WI38 (cell line): ENCODE measurements at regions not wholly inside any gene's neighbourhood (a gene's known extent, or its start where the extent isn't known, plus 50 kb on each side); places are given as distances from the start of the nearest gene placed in this dataset.

Experiments used
- H3K4me3 ChIP-seq: 2 replicates; pipeline ENCODE4 v1.5.1; 2011; ENCODE audit warnings: low read depth, mild to moderate bottlenecking, control low read depth, low read length
- CTCF ChIP-seq: IDR thresholded peaks from 2 replicates; pipeline ENCODE4 v1.5.1; 2012; ENCODE audit warnings: low read depth, mild to moderate bottlenecking, control low read depth, low read length

- no peak for TF ChIP-seq CTCF
- H3K4me3 ChIP-seq, result no peak overlapping the region
Measured at GRCh38 chr7:84297616-84298015, 103.0 kb upstream of the SEMA3A start.

GRCh38 chr7:84294847-84295455 lies 100.4 kb upstream of the SEMA3A start:
- H3K4me3 ChIP-seq, result no peak overlapping the region
- TF ChIP-seq CTCF, result no peak

- no peak for TF ChIP-seq CTCF
- H3K4me3 ChIP-seq, result no peak overlapping the region
Measured at GRCh38 chr7:84294391-84294790, 99.8 kb upstream of the SEMA3A start.

GRCh38 chr7:84291756-84292155 lies 97.2 kb upstream of the SEMA3A start:
- no peak for TF ChIP-seq CTCF
- no peak overlapping the region for H3K4me3 ChIP-seq

- TF ChIP-seq CTCF, result no peak
- no peak overlapping the region for H3K4me3 ChIP-seq
Measured at GRCh38 chr7:84283798-84284197, 89.2 kb upstream of the SEMA3A start.

- H3K4me3 ChIP-seq, result no peak overlapping the region
- TF ChIP-seq CTCF, result no peak
Measured at GRCh38 chr7:84281518-84281917, 86.9 kb upstream of the SEMA3A start.

- no peak overlapping the region for H3K4me3 ChIP-seq
- TF ChIP-seq CTCF, result no peak
Measured at GRCh38 chr7:84277628-84278224, 83.1 kb upstream of the SEMA3A start.
